Renal cortex interstitium (tissue), 11 donors: ENCODE measurements at regions not wholly inside any gene's neighbourhood (a gene's known extent, or its start where the extent isn't known, plus 50 kb on each side); places are given as distances from the start of the nearest gene placed in this dataset.

Source experiments
- DNase-seq, 11 donors: peaks; one replicate each; pipeline ENCODE4 v3.0.0-alpha.2; 2013; ENCODE audit warnings: low read depth in 9 of 11, low spot score in 4 of 11; ENCODE audit errors: extremely low read depth in 1 of 11

DNA sequence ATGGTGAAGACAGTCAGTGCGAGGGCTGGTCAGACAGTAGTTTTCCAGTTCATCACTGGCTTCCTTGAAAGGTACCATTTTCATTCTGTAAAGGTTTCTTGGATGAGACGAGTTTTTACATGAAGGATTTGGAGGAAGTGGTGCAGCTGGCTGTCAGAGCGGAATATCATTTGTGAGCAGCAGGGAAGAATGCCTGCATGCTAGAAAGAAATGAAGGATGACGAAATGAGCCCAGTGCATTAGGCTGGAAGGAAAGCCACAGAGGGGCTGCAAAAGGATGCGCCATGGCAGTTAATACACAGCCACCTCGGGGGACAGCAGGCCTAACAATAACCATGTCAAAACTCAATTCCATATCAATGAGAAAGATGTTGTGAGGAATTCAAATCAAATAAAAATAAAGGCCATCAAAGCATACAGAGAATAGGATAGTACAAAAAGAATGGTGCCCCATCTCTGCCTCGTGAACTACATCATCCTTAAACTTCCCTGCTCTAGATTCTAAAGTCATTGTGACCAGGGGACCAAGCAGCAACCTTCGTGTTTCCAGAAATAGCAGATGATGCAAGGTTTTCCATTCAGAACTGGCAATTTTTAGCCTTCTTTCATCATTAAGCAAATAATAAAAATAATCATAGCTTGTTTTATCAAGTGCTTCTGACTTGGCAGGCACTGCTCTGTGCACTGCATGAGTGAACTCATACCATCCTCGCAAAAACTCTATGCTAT, 504.2 kb downstream of the RFC3 start:
- DNase-seq = no peak

DNA sequence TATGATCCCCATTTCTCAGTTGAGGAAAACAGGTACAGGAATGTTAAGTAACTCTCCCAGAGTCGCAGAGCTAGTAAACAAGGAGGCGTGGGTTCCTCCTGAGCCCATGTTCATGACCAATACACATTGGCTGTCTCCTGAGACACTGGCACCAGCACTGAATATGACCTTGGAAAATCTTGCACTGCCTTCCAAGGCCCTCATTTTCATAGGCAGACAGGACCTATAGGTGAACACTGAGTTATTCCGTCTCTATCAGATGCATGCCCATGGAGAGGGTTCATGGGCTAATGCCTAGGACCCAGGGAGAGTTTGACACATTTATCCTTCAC, 504.8 kb downstream of the RFC3 start:
- no peak for DNase-seq

- DNase-seq = no peak
Observed at GRCh38 chr13:34335014-34336007, 517.4 kb downstream of the RFC3 start.

DNA sequence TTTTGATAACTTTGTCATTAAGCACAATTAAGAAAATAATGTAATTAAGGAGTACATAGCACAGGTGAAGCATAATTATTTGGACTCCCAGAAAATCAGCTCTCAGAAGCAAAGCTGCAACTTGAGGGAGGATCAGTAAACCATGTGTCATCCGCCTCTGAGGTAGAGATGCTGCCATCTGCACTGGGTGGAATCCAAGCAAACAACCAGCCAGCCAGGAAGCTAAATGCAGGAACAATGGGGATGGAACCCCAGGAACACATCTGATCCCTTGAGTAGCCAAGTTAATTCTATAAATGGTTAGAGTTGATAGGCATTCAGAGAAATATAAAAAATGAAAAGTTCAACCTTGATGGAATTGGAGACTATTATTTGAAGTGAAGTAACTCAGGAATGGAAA, 520.2 kb downstream of the RFC3 start:
- DNase-seq = no peak

DNA sequence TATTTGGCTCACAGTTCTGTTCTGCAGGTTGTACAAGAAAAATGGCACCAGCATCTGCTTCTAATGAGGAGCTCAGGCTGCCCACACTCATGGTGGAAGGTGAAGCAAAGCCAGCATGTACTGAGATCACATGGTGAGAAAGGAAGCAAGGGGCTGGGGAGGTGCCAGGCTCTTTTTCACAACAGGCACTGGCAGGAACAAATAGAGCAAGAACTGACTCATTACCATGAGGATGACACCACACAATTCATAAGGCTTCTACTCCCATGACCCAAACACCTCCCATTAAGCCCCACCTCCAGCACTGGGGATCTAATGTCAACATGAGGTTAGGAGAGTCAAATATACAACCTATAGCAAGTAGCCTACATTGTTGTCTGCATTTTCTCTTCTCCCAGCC, 522.6 kb downstream of the RFC3 start:
- no peak for DNase-seq

DNA sequence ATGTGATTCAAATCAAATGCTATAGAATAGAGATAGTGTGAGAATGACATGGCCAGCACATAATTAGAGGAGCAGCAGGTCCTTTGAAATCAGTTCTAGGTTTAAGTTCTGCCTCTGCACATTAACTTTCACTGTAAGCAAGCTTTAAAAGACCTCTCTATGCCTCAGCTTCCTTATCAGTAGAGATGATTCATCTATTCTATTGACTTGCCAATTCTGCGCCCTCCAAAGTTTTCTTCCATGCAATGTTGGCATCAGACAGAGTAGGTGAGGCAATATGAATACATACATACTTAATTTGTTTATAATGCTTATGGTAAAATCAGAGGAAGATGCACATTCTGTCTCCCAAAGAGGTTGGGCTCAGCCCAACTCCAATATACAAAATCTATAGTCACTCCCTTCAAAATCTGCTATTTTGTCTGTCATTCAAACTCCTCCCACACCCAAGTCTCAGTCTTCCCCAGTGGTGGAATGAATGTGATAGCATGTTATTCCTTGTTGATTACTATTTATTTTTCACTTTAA, 525.5 kb downstream of the RFC3 start:
- no peak for DNase-seq

DNA sequence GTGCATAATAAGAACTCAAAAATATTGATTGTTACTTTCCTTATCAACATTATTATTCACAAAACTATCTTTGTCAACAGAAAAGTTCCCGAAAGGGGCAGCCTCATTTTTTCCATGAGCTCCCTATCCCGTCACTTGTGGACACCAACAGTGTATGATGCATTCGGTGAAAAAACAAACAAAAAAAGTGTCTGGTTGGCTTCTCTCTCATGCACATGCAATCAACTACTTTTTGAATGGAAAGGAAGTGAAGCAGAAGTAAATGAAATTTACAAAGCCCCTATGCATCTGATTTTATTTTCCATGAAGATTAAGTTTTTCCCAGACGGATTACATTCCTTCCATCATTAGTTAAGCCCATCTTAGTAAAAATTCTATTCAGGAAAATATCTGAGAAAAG, 526.9 kb downstream of the RFC3 start:
- no peak for DNase-seq

GRCh38 chr13:34345258-34345965, 527.5 kb downstream of the RFC3 start:
- no peak for DNase-seq

- DNase-seq = no peak
Observed at GRCh38 chr13:34346626-34347025, 528.7 kb downstream of the RFC3 start.

DNA sequence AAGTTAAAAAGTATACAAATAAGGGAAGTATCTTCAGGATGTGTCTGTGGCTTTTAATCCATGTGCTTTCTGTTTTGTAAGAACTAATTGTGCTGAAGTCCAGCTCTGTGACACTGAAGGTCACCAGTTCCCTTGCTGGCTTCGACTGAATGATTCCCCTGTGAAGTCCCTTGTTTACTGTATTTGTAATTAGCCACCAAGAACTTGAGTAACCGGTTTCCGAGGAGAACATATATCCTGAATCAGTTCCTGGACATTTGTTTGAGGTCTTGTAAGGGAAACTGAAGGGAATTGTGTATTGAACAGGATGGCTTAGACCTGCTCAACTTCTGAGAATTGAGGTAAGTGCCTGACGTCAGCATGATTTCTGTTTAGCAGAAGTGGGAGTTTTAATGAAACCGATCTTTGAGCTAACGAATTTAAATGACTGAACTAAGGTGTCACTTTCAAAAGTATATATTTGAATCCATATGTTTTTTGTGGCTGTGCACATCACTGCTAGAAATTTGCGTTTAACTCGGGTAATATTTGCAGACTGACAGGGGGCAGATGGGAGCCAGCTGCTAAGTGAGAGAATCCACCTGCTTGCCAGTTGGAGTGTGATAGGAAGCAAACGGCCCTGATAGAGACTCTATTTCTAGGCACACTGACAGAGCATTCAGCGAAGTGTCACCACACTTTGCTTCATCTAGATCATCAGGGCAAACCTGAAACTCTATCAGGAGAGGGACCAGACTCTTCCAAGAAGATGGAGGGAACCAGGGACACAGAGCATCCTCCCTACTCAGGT, 530.0 kb downstream of the RFC3 start:
- DNase-seq = peak; percentile 36 to 85 (median 62)

DNA sequence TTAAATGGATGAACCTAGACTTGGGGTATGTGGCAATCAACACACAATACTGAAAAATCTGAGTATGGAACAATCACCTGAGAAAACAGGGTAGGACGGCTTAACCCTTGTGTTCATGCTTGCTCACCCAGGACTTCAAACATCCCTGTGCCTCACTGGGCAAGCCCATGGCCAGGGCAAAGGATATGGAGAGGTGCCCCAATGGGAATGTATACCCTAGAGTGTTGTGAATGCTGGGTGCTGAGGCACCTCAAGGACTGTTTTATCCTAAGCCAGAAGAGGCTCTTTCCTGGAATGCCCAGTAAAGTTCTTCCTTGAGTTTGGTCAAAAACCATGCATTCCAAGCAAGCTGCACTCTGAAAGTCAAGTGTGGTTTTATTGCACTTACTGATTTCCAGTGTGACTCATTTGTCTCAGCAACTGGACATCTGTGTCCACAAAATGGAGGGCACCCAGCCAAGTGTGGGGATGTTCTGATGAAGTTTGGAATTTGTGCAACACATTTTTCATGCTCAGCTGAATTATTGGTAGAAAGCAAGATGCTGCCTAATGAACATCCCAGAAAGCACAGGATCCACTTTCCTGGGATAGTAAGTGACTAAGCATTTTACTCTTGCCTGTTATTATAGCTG, 531.3 kb downstream of the RFC3 start:
- DNase-seq = peak in 1 of 11 donors; percentile 20

GRCh38 chr13:34350671-34351070, 532.7 kb downstream of the RFC3 start:
- no peak for DNase-seq

GRCh38 chr13:34351134-34351533, 533.2 kb downstream of the RFC3 start:
- no peak for DNase-seq

DNA sequence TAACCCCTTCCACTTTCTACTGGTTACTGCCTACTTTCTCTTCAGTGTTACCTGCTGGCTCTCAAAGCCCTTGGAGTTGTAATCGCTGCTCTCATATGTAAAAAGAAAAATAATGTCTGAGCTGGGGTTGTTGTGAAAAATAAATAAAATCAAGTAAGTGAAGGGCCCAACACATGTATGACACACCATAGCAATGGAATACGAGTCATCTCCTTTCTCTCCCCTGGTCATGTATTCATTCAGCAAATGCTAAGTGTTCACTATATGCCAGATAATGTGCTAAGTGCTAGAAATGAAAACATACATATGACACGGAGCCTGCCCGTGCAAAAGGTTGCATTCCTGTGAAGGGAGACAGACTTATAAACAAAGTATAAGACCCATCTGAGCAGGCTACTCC, 535.0 kb downstream of the RFC3 start:
- DNase-seq = no peak

GRCh38 chr13:34356686-34357434, 538.9 kb downstream of the RFC3 start:
- no peak for DNase-seq

DNA sequence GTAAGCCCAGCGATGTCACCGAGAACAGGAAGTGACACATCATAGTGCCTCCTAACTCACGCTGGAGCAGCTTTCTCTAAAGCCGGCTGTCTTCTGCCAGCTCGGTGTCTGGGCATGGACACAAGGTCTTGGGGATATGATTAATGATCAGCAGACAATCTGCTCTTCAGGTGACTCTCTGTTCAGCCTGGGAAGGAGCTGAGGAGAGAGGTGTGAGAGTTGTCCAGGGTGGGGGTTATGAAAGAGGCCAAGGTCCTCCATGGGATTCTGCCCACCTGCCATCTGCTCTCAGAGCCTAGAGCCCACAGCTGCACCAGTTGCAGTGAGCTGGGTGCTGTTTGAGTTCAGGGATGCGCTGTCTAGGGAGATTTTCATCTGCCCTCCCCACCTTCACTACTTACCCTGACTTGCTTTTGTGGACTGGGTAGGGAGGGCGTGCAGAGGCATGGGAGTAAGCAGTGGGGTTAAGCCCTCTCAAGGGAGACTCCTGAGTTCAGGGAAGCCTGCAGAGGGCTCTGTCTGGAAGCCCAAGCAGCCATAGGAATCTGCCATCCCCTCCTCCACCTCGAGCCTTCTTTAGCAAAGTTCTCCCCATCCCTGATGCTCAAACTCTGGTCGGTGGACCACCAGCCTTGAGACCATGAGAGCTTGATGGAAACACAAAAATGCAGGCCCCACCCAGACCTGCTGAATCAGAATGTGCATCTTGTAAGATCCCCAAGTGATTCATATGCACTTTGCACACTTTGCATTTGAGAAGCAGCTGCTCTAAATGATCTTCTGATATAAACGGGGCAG, 539.7 kb downstream of the RFC3 start:
- DNase-seq = peak in 2 of 11 donors; percentile 13 to 20
